Body of pancreas (tissue), 4 donors: ENCODE measurements at regions not wholly inside any gene's neighbourhood (a gene's known extent, or its start where the extent isn't known, plus 50 kb on each side); places are given as distances from the start of the nearest gene placed in this dataset.

Experiments
- ATAC-seq: fragments of 150-250 bp; one replicate; pipeline ENCODE4 v1.9.1; 2016
- DNase-seq, 4 donors: peaks; one replicate each; pipeline ENCODE4 v3.0.0-alpha.2; 2019
- H3K27ac ChIP-seq, 4 donors: fragments of 200-600 bp; sonication (generic); 1 replicate in 3 of 4; 2 replicates in 1 of 4; pipeline versions ENCODE4 v1.5.1 to v1.6.1; 2016 to 2019; ENCODE audit warnings: mild to moderate bottlenecking in 1 of 4, mixed read lengths in 1 of 4, moderate library complexity in 1 of 4
- H3K27me3 ChIP-seq, 2 donors: fragments of 200-600 bp; sonication (generic); one replicate each; pipeline ENCODE4 v1.6.0; 2016; ENCODE audit warnings: mild to moderate bottlenecking in 1 of 2
- H3K36me3 ChIP-seq, 2 donors: fragments of 200-600 bp; sonication (generic); replicated peaks in 1 of 2; 2 replicates each; pipeline ENCODE4 v1.5.1; 2016; ENCODE audit warnings: low read depth in 2 of 2; ENCODE audit not compliant: insufficient read depth in 1 of 2
- H3K4me1 ChIP-seq: fragments of 200-600 bp; sonication (generic); one replicate; pipeline ENCODE4 v1.6.0; 2016
- H3K4me3 ChIP-seq, 2 donors: fragments of 200-600 bp; sonication (generic); 1 replicate in 1 of 2; 2 replicates in 1 of 2; pipeline ENCODE4 v1.5.1; 2016 to 2019
- H3K9me3 ChIP-seq, 3 donors: fragments of 200-600 bp; sonication (generic); 1 replicate in 2 of 3; 2 replicates in 1 of 3; pipeline ENCODE4 v1.5.1; 2016
- CTCF ChIP-seq, 7 experiments: fragments of 450-650 bp in 4 of 7; fragments of 200-600 bp in 3 of 7; sonication (generic) in 3 of 7; IDR thresholded peaks; one replicate each; pipeline ENCODE4 v1.5.1; 2016 to 2019; ENCODE audit warnings: antibody characterized with exemption in 7 of 7
- POLR2A ChIP-seq, 3 donors: fragments of 450-650 bp; IDR thresholded peaks; one replicate each; pipeline ENCODE4 v1.6.1; 2016; ENCODE audit warnings: antibody characterized with exemption in 3 of 3, mild to moderate bottlenecking in 2 of 3
- WGBS, 2 donors: methylation state at CpG; one replicate each; pipeline ENCODE4 v1.1.5; 2017; 5-methylcytosine and 5-hydroxymethylcytosine counted together
- intact Hi-C: fragments of 100-400 bp; cut with DNase I; formaldehyde crosslinking; loops from one replicate; pipeline ENCODE4 v1.15.1; 2023

GRCh38 chr19:34577531-34578101, 96.1 kb downstream of the WTIP start:
- intact Hi-C loops: no loop called here

GRCh38 chr19:34577056-34577455, 95.5 kb downstream of the WTIP start:
- no peak for ATAC-seq
- Histone ChIP-seq H3K9me3 (no peaks in the 10 kb centered on the region), H3K4me1 (peaks cover 11% of the 10 kb centered on the region), H3K27ac (no peak overlapping the region), H3K27me3 (no peaks in the 10 kb centered on the region), H3K4me3 (no peak overlapping the region), H3K36me3 (no peaks in the 10 kb centered on the region)
- DNase-seq: no peak
- no peak for TF ChIP-seq POLR2A (IDR thresholded peaks at IDR 0.05)
- TF ChIP-seq CTCF (IDR thresholded peaks at IDR 0.05): no peak
- WGBS, 2 donors: 68 to 80% methylated on average over 15 to 16 of the region's 16 CpGs
- intact Hi-C loops: no loop called here

More at GRCh38 chr19:34577531-34578101, 96.1 kb downstream of the WTIP start:
- 65 to 90% methylated on average over 10 to 45 of the region's 45 CpGs for WGBS, 2 donors
- ATAC-seq (no peak), DNase-seq (no peak)
- Histone ChIP-seq H3K36me3 (no peaks in the 10 kb centered on the region), H3K27ac (no peak overlapping the region), H3K27me3 (no peaks in the 10 kb centered on the region), H3K4me1 (peaks cover 11% of the 10 kb centered on the region), H3K9me3 (no peaks in the 10 kb centered on the region), H3K4me3 (no peak overlapping the region)
- TF ChIP-seq CTCF (IDR thresholded peaks at IDR 0.05) (no peak), POLR2A (IDR thresholded peaks at IDR 0.05) (no peak)

GRCh38 chr19:34576292-34576691, 94.7 kb downstream of the WTIP start:
- H3K36me3 ChIP-seq: no peaks in the 10 kb centered on the region
- intact Hi-C loops: no loop called here
- 85 to 86% methylated on average over 5 of the region's 5 CpGs for WGBS, 2 donors
- H3K27ac ChIP-seq: no peak overlapping the region
- ATAC-seq (no peak), DNase-seq (no peak)
- no peak for TF ChIP-seq CTCF (IDR thresholded peaks at IDR 0.05)
- no peak for TF ChIP-seq POLR2A (IDR thresholded peaks at IDR 0.05)
- no peaks in the 10 kb centered on the region for H3K27me3 ChIP-seq
- H3K4me3 ChIP-seq: no peak overlapping the region
- H3K9me3 ChIP-seq: no peaks in the 10 kb centered on the region
- H3K4me1 ChIP-seq: peaks cover 11% of the 10 kb centered on the region

GRCh38 chr19:34575206-34575605, 93.6 kb downstream of the WTIP start:
- H3K9me3 ChIP-seq: peaks cover 0 to 3% (median 0%) of the 10 kb centered on the region in 3 donors
- H3K27me3 ChIP-seq: no peaks in the 10 kb centered on the region
- 92 to 94% methylated on average over 15 to 20 of the region's 20 CpGs for WGBS, 2 donors
- intact Hi-C loops: no loop called here
- H3K4me3 ChIP-seq: no peak overlapping the region
- DNase-seq (no peak), ATAC-seq (no peak)
- TF ChIP-seq POLR2A (IDR thresholded peaks at IDR 0.05) (no peak), CTCF (IDR thresholded peaks at IDR 0.05) (no peak)
- H3K4me1 ChIP-seq: peaks cover 11% of the 10 kb centered on the region
- H3K36me3 ChIP-seq: no peaks in the 10 kb centered on the region
- no peak overlapping the region for H3K27ac ChIP-seq

- ATAC-seq (no peak), DNase-seq (no peak)
- no peak for TF ChIP-seq CTCF (IDR thresholded peaks at IDR 0.05)
- TF ChIP-seq POLR2A (IDR thresholded peaks at IDR 0.05): no peak
- WGBS, 2 donors: 73 to 79% methylated on average over 3 of the region's 3 CpGs
- peaks cover 0 to 7% (median 0%) of the 10 kb centered on the region in 3 donors for H3K9me3 ChIP-seq
- H3K27me3 ChIP-seq: no peaks in the 10 kb centered on the region
- no peak overlapping the region for H3K27ac ChIP-seq
- intact Hi-C loops: no loop called here
- no peaks in the 10 kb centered on the region for H3K36me3 ChIP-seq
- no peak overlapping the region for H3K4me3 ChIP-seq
- H3K4me1 ChIP-seq: peaks cover 11% of the 10 kb centered on the region
Observed at GRCh38 chr19:34574704-34575103, 93.1 kb downstream of the WTIP start.
